ENCODE measurements at regions not wholly inside any gene's neighbourhood (a gene's known extent, or its start where the extent isn't known, plus 50 kb on each side); places are given as distances from the start of the nearest gene placed in this dataset.

GRCh38 chr13:20350382-20350763 is 118.3 kb upstream of the GJB6 start:
- TF ChIP-seq ETV6 (CRISPR knock-in tag; IDR thresholded peaks at IDR 0.05): no peak
- TF ChIP-seq CREM (CRISPR knock-in tag; IDR thresholded peaks at IDR 0.05): no peak
- TF ChIP-seq E2F4 (CRISPR knock-in tag; IDR thresholded peaks at IDR 0.05; ENCODE audit: borderline replicate concordance, low read depth): no peak
- no peak for TF ChIP-seq ARID4B (CRISPR knock-in tag; IDR thresholded peaks at IDR 0.05; ENCODE audit: borderline replicate concordance)
- no peak for TF ChIP-seq STAT6 (CRISPR knock-in tag; conservative IDR thresholded peaks at IDR 0.05; ENCODE audit: low read depth)

Data from WTC11 (cell line).